HG03045 (cell line): ENCODE measurements at regions not wholly inside any gene's neighbourhood (a gene's known extent, or its start where the extent isn't known, plus 50 kb on each side); places are given as distances from the start of the nearest gene placed in this dataset.

Source experiments
- ATAC-seq: cut with Tn5 transposase; IDR thresholded peaks from one replicate; pipeline ENCODE4 v1.9.1; 2021; ENCODE audit warnings: mild to moderate bottlenecking, moderate library complexity; ENCODE audit not compliant: unreplicated experiment

DNA sequence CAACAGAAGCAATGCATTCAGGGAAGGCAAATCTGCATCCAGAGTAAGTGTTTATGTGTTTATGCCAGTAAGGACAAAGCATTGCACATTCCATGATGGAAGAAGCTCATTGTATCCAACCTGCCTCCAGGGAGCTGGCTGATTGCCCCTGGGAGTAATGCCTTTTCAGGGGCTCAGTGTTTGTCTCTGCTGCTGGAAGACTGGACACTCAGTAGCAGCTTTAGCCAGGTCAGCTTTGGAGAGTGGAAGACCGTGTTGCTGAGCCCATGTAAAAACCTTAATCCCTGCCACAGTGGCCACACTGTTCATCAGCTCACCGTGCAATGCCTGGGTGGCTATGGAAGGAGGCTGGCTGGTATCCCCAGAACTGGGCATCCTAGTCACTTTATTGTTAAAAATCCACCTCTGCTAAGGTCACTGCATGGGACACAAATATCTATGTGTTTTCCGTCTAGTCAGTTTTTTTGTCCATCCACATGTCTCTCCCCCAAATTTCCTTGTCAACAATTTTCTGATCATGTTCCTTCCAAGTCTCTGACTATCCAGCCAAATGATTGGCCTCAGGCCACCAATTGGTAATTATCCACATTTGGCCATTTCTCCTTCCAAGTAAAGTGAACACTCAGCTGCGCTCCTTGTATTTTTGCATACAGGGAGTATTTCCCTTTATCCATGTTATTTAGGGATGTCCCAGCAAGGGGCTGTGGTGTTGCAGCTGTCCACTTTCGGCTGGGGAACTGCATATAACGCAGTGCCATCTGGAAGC lies 2044.5 kb upstream of the AGA start:
- ATAC-seq: no peak

DNA sequence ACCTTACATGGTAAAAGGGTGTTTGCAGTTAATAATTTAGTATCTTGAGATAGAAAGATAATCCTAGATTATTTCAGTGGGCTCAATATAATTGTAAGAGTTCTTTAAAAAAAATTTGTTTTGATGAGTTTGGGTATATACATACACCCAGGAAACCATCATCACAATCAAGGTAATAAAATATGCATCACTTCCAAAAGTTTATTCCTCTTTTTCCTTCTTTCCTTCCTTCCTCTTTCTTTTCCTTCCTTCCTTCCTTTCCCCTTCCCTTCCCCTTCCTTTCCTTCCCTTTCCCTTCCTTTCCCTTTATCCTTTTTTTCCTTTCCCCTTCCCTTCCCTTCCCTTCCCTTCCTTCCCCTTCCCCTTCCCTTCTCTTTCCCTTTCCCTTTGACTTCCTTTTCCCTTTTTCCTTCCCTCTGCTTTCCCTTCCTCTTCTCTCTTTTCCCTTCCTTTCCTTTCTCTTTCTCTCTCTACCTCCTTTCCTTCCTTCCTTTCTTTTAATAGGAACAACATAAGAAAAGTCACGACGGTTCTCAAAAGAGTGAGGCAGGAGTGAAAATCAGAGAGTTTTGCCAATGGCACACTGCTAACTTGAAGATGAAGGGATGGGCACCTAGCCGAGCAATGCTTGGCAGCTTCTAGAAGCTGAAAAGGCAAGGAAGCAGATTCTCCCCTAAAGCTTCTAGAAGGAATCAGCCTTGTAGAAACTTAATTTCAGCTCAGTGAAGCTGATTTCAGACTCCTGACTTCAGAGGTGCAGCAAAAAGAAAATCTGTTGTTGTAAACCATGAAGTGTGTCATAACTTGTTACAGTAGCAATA lies 2050.2 kb upstream of the AGA start:
- ATAC-seq: no peak

DNA sequence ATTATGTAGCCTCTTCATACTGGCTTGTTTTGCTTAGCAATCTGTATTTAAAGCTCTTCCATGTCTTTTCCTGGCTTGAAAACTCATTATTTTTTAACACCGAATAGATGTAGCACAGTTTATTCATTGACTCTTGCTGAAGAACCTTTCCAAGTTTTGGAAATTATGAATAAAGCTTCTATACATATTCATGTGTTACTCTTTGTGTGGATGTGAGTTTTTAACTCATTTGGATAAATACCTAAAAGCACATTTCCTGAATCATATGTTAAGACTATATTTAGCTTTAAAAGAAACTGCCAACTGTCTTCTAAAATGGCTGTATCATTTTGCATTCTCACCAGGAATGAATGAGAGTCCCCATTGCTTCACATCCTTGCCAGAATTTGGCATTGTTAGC lies 2061.7 kb upstream of the AGA start:
- ATAC-seq: no peak

DNA sequence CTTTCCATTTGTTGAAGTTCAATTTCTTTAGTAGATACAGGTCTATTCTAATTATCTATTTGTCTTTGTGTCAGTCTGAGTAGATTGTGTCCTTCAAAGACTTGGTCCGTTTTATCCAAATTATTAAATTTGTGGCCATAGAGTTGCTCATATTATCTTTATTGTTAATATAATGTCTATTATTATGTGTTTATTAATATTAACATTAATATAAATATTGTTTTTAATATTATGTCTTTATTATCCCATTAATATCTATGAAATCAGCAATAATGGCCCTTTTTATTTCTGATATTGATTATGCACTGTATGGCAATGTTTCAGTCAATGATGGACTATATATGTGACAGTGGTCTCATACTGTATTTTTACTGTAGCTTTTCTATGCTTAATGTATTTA lies 2067.3 kb upstream of the AGA start:
- ATAC-seq: no peak

DNA sequence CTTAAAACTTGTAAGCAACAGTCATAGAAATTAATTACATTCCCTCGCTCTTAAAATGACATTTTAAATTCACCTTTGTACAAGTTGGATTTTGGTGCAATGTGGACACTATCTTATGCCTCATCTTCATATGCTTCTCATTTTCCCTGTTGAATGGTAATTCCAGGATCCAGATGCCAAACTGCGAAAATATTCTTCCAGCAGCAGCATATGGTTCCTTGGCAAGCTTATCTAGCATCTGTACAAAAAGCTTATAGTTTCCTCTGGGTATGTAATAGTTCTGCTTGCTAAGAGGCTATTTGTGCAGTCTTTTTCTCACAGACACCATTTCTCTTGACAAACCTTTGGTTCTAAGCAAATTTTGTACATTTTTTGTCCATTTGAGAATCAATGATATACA lies 2079.7 kb upstream of the AGA start:
- no peak for ATAC-seq

DNA sequence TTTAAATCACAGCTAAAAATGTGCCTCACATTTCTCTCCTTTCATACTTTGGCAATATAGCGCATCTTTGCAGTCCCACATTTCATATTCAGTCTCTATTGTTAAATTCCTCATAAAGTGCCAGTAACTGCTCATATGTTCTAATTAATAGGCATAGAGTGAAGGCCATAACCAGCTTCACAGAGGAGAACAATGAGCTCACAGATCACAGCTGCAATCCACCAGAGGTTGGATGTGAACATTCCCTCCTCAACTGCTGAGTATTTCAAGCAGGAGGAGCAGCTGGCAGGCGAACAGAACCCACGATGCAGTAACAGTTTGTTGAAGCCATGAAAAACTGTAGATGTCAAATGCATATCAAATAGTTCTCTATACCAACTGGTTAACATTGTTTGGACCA lies 2088.7 kb upstream of the AGA start:
- ATAC-seq: no peak

DNA sequence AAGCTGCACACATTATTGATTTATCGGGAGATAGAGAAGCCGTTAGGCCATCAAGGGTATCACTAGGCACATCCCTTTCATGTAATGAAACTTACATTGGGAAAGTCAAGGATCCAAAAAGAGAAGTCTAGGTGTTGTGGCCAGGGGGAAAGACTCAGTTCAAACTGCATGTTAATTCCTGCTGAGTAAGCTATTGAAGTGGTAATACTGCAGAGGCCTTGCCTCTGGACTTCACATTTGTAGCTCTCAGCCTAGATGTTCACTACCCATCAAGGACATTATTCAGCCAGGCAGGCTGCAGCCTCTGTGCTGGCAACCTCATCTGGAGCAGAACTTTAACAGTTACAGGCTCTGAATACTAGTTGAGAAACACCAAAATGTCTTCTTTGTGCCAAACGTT lies 2094.5 kb upstream of the AGA start:
- ATAC-seq: no peak

DNA sequence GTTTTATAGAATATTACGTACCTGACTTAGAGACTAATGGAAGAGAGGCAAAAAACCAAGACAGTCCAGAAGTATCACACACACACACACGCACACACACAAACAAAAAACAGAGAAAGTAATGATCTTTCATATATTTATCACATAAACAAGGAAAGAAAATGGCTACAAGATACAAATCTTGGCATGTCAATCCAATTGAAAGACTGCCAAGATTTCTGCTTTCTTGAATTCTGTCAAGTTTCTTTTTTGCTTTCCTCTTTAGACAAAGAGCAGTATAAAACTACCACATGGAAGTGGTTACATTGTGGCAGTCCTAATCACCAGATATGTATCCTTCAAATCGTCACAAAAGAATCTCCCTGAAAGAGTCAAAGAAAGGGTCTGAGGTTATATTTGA lies 2097.4 kb upstream of the AGA start:
- no peak for ATAC-seq

DNA sequence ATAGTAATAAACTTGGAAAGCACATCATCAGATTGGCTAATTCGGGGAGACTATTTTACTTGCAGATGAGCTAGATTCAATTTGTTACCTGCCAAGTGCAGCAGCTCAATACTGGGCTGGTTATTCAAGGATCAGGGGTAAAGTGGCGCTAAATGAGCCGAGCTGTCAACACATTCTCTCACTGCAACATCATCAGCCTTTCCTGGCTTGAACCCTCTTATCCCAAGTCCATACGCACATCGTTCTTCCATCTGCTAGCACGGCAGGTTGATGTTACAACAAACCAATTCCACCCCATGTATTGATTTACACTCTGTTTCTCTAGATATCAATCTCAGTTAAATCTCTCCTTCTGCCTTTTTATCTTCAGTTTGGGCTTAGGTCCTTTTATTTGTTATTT lies 2101.5 kb upstream of the AGA start:
- ATAC-seq: no peak

DNA sequence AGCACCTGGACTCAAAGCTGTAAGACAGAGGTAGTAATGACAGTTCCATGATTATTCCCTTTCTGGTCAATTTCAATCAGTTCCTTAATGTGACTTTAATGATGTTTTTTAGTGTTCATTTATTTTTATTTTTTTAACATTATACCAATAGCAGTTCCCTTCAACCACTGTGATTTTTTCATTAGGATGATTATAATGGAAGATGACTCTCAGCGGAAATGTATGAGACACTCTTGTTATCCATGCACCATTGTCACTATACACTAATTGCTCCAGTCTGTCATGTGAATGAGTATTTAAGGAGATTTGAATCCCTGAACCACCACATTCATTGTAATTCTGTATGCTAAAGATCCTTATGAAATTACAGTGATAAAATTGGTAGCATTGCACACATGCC lies 2102.3 kb upstream of the AGA start:
- ATAC-seq: no peak

DNA sequence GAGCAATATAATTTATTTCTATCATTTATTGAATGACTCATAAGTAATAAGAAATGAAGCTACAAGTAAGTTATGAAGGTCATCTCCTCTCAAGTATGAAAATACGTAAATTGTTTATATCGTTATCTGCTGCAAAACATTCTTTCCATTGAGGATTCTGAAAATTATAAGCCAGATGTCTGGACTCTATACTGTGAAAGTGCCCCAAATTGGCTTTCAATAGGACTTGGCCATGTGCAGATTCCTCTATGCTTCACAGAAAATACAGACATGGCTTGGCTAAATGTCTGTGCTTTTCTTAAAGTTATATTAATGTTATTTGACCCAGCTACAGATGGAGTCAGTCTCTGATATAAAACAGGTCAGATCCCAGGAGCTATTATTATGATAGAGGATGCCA lies 2109.9 kb upstream of the AGA start:
- ATAC-seq: no peak

DNA sequence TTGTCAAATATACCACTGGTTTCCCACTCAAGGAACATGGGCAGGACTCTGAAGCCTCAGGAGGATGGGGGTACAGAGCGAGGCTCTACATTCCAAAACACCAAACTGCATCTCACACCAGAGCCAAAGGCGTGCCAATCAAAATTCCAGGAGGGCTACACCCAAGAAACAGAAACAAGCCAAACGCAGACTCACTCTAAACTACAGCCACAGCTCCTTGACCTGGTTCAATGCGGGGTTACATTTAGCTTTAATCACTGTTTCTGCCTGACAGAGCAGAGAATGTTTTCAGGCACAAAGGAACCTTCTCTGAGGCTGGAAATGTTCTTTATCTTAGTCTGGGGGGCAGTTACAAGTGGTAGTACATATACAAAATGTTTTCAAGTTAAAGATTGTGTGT lies 2121.5 kb upstream of the AGA start:
- no peak for ATAC-seq

DNA sequence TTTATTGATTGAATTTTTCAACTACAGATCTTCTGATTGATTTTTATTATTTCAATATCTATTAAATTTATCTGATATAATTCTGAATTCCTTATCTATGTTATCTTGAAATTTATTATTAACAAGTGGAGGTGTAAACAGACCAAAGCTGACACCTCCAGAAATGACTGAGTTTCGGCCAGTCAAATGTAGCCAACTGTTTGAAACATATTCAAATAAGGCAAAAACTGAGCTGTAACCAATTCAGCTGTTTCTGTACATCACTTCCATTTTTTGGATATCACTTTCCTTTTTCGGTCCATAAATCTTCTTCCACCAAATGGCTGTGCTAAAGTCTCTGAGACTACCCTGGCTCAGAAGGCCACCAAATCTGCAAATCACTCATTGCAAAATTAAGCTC lies 2127.3 kb upstream of the AGA start:
- ATAC-seq: no peak

DNA sequence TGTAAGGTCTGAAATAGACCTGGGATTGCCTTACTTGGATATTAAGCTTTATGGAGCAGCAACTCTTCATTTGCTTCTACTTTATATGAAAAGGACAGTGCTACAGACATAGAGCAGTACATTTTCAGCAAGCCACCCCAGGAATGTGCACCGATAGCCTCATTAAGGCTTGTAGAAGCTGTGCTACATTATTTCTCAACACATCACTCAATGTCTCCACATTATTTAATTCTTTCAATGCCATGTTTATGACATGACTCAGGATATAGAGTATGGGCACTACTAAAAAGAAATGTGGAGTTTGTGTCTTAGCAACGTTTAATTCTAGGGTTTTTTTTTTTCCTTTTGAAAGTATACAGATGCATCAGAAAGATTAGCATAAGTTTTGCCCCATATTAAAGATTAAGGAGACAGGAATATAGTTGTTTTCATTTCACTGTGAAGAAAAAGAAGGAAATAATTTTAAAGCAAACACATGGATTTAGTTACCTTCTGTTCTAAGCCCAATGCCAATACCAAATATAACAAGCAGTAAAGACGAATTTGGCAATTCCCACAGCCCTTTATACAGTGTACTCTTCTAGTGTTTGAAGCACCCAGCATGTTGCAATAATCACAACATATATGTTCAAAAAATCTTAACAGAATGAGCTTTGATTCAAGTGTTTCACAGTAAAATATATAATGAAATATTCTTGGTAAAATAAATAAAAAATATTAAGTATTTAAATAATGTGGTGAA lies 2140.1 kb upstream of the AGA start:
- ATAC-seq: no peak

DNA sequence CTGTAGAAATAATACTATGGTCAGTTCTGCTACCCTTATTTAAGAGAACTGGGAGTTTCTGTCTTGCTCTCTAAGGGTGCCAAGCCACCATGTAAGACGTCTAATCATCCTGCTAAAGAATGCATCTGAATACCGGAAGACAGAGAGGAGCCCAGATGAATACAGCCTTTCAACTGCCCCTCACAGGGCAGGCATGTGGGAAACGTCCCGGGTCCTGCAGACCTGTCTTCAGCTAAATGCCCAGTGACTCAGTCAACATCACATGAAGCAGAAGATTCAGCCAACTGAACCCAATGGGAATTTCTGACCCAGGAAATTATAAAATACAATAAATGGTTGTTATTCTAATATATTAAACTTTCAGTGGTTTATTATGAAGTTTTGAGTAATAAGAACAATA lies 2141.0 kb upstream of the AGA start:
- ATAC-seq: no peak

DNA sequence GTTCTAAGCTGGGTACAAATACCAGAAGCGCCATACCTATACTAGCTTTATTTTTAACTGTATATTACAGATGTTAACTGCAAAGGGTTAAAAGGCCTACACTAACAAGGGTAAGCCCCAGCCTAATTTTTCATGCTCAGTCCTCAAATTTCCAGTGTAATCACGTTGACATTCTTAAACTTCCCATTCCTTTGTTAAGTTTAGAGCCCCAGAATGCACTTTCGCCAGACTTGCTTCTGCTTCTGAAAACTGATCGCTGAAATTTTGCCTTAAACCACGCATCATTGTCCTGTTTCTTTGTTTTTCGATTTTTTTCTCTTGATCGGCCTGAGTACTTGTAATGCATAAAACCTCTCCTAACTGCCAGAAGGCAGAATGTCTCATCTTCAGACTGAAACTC lies 2141.9 kb upstream of the AGA start:
- no peak for ATAC-seq

DNA sequence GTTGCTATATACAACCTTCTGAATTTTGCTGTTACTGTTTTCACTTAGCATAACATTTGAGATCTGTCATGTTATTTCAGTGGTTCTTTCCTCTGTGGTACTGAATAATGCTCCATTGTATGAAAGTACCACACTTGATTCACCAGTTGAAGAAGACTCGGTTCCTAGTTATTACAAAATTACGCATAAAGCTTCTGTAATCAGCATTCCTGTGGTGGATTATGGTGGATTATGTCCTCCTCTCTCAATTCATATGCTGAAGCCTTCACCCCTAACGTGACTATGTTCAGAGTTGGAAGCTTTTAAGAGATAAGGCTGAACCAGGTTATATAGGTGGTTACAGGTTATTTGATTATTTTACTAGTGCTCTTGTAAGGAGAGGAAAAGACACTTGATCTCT lies 2143.5 kb upstream of the AGA start:
- no peak for ATAC-seq

DNA sequence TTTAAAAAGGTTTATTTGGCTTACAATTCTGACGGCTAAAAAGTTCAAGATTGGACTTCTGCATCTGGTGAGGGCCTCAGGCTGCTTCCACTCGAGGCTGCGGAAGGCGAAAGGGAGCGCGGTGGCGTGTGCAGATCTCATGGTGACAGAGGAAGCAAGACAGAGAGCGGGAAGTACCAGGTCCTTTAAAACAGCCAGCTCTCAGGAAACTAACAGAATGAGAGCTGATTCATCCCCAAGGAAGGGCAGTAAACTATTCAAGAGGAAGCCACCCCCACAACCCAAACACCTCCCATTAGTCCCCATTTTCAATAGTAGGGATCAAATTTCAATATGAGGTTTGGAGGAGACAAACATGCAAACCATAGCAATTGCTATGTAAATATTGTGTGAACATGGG lies 2144.2 kb upstream of the AGA start:
- ATAC-seq: no peak

DNA sequence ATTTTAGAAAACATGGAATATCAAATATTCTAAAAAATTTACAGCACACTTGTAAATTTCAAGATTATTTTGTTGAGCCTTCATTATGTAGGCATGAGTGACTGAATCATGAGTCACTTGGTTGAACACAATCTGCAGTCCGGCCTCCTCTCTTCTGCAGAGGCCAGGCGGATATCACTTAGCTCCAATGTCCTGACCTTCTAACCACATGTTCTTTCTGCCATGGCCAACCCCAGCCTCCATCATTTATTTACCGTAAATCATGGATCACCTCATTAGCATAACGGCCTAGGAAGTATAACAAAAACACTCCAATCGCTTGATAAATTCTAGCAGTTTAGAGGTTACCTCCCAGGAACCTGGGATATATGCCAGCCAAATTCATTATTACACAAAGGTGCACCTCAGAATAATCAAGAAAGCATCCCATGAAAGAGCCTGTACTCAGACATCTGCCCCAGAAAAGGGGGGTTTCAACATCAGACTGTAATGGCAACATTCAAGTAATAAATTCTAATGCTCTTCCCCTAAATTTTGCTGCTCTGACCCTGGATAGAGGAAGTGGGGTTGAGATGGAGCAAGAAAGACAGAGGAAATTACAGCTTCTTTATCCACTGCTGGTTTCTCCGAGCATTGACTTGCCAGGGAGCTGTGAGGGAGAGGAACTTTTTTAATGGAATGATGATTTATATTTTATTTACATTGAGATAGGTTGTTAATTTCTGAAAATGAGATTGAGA lies 2153.6 kb upstream of the AGA start:
- ATAC-seq: no peak

DNA sequence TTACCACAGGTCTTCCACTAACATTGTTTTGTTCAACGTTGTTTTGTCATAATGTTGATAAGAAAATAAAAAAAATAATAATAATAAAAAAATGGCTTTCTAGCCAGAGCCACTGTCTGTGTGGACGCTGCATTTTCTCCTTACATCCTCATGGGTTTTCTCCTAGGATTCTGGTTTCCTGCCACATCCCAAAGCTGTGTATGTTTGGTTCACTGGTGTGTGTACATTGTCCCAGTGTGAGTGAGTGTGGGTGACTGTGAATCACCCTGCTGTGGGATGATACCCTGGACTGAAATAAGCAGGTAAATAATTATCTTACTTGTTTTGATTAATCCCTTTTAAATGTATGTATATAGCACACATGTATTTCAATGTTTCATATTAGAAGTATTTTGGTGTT lies 2154.4 kb upstream of the AGA start:
- ATAC-seq: no peak

DNA sequence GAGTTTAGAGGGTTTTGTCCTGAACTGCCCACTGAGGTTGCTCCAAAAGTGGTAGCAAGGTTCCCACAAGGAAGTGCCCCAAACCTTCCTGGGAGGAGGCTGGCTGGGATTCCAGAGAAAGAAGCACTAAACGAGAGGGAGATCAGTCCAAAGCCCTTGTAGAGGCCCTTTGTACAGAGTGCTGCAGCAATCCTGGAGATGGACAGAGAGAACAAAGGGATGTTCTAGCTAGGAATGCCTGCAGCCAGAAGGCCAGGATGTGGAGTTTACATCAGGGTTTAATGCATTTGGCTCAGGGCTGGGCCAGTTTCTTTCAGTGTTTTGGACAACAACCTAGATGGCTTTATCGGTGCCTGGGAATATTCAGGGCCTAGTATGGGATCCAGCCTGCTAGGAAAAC lies 2155.1 kb upstream of the AGA start:
- ATAC-seq: no peak
